IPS DF 4.7 (cell line): ENCODE measurements at regions not wholly inside any gene's neighbourhood (a gene's known extent, or its start where the extent isn't known, plus 50 kb on each side); places are given as distances from the start of the nearest gene placed in this dataset.

Source experiments
- DNase-seq: peaks from one replicate; pipeline ENCODE4 v3.0.0-alpha.2; 2013; ENCODE audit warnings: low spot score; ENCODE audit errors: extremely low read depth

DNA sequence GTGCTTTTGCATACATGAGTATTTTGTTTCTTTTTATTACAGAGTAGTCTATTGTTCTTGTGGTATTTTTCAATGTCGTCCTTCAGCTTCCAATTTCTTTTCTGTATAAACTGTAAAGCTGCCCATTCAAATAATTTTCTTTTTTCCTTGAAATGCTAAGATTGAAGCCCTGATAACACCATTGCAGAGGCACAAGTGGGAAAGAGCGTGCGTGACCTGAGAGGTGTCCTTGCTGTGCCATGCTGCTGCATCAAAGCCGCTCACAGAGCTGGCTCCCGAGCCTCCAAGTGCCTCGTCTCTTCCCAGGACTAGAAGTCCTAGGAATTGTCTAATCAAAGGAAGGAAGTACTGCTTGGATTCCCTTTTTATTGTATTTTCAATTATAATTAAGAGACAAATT lies 101.9 kb upstream of the PFN2 start:
- no peak for DNase-seq

DNA sequence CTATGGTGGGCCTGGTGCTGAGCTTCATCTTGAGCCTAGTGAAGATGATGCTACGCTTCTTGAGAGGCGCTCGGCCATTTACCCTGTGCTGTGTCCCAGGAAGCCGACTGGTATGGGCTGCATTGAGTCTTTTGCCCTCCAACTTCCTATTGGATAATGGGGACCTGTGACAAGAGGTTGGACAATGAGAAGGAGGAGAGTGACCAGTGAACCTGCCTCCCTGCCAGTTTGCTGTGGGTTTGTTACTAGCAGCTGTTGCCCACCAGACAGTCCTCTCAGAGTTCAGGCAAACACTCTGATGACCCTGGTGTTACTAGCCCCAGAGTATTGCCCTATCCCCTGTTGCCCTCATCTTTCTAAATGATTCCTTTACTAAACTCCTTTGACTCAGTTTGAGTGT lies 99.6 kb upstream of the PFN2 start:
- DNase-seq = no peak

- no peak for DNase-seq
Observed at GRCh38 chr3:150069633-150070032, 98.9 kb upstream of the PFN2 start.

DNA sequence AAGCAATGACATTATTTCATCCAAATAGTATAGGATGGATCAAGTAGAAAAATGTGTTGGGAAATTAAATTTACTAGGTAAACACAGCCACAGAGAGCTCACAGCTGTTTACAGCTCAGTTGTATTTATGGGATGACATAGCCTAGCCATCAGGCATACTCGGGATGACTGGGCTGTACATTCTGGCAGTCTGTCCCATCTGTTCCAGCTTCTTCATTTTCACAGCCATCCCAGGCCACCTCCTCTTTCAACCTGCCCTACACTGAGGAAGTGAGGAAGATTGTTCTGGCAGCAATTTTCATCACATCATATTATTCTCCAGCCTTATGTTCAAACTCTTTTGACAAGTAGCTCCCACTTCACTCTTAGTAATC lies 98.4 kb upstream of the PFN2 start:
- no peak for DNase-seq

DNA sequence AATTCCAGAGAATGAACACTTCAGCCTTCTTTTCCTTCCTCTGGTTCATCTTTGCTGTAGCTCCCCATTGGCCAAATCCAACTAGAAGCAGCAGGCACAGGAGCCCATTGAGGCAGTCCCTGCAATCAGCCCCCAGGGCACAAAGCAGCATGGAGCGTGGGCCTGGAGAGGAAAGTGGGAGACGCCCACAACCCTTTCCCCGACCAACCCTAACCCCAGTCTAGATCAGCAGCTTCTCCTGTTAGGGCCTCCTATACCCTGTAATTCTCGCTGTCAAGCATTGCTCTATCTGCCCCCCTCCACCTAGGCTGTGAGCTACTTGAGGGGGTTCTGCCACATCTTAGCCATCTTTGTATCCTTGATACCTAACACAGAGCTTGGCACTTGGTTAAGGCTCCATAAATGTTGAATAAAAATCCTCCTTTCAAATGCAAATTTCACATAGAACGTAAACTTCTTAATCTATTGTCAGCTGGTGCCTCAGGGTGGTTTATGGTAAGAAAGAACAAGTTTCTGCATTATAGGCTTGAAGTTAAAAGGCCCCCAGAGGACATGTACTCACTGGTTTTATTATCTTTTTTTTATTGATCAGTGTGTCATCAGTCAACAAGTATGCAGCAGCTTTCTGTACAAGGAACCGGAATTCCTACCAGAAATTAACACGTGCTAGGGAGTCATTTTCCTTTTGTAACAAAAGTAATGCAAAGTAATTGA lies 97.9 kb upstream of the PFN2 start:
- no peak for DNase-seq

DNA sequence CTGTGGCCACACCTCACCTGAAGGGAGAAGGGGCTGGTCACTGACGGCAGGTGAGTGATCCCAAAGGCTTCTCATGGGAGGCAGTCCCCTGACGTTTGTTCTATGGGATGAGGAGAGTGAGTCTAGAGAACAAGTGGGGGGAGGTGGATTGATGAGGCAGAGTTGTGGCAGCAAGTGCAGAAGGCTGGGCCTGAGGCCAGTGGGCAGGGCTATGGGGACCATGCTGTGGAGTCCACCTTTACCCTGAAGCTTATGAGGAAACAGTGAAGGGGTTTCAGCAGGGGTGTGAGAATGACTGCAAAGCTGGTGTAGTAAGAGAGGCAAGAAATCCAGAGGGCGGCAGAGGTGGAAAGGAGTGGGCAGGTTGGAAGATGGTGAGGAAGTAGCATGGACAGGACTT lies 96.9 kb upstream of the PFN2 start:
- no peak for DNase-seq

GRCh38 chr3:150064971-150065370 lies 94.3 kb upstream of the PFN2 start:
- DNase-seq = no peak

DNA sequence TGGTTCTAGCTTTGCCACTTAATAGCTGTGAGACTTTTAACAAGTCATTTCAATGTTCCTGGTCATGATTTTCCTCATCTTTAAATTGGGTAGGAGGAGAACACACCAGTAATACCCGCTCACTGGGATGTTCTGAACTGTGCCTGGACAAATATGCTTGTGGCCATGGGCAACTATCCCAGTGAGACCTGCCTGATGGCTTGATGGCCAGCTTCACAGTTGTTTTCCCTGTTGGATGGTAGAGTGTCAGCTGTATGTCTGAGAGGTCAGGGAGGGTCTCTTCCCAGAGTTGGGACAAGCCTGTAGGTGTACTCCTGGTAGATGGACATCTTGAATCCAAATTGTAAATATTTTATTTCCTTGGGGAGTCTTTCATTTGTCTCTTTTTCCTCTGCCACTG lies 92.5 kb upstream of the PFN2 start:
- DNase-seq = no peak

DNA sequence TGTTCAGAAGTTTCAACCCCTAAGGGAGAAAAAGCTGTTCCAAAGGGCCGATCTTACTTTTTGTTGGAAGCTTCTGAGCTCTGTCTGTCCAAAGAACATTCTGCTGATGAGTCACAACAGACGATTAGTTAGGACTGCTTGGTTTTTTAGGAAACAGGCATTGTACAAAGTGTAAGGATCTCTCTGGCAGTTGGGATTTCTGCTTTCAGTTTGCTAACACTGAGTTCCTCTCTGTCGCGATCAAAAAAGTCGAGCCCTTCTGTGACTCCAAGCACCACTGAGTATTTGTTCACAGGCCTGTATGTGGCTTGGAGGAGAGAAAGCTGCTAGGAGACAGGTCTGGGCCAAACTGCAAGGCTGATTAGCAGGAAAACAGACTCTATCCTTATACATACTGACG lies 91.8 kb upstream of the PFN2 start:
- DNase-seq = no peak

- no peak for DNase-seq
Observed at GRCh38 chr3:150061288-150062024, 90.8 kb upstream of the PFN2 start.

DNA sequence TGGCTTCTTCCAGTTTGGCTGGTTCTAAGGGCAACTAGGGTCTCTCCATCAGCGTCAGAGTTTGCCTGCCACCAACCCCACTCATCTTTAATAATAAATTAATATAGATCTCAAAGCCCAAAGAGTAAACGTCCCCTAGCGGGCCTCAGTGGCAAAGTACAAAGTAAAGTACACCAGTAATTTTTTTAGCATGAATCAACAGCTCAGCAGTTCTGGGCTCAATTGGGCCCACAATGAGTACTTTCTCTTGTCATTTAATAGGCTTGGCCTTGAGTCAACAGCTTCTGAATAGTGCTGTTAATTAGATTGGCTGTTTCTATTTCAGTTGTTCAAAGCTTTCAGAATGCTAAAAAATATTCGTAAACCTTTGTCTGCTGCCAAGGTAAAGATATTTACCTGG lies 89.0 kb upstream of the PFN2 start:
- DNase-seq = no peak

- DNase-seq = no peak
Observed at GRCh38 chr3:150059241-150059640, 88.5 kb upstream of the PFN2 start.

GRCh38 chr3:150057227-150057626 lies 86.5 kb upstream of the PFN2 start:
- no peak for DNase-seq

DNA sequence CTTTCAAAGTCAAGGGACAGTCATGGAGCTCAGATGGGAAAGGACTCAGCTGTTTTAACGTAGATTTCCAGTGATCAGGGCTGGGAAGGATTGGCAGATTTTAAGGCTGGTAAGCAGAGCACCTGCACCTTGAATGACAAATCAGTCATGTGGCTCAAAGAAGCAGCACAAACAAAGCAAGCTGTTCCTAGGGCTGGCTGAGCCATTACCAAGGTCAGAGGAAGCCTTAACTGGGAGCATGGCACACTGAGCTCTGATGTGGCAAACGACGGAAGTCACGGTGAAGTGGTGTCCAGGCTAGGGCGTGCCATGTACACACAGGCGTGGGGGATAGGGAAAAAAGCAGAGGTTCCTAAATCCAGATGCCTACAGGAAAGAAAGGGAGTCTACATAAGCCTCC lies 84.6 kb upstream of the PFN2 start:
- no peak for DNase-seq

DNA sequence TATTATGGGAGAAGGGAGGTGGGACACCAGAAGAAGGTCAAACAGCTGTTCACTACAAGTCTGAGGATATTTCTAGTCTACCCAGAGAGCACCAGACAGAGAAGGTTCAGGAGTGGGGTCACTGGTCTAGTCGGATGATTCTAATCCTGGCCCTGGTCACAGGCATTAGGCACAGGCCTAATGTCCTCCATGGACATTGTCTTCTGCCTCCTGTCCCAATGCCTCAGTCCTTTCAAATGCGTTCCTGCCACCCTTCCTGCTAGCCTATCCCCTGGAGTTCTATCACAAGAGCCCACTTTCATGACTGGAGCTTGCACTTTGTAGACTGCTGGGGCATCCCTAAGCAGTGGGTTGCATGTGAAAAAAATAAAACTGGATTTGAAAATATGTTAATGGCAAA lies 83.9 kb upstream of the PFN2 start:
- DNase-seq = no peak

GRCh38 chr3:150050510-150050909 lies 79.8 kb upstream of the PFN2 start:
- no peak for DNase-seq

- no peak for DNase-seq
Observed at GRCh38 chr3:150049317-150049716, 78.6 kb upstream of the PFN2 start.

DNA sequence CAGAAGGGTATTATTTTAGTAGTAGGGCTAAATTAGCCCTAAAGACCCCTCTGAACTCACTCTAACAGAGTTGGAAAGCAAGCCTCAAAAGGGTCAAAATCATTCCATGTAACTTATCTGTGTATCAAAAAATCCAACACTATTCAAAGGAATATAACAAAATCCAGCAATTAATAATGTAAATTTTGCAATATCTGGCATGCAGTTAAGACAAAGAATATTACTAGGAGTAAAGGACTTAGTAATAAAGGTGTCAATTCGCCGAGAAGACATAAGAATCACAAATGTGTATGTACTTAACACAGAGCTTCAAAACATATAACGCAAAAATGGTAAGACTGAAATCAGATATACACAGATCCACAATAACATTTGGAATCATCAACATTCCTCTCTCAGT lies 71.2 kb upstream of the PFN2 start:
- no peak for DNase-seq

DNA sequence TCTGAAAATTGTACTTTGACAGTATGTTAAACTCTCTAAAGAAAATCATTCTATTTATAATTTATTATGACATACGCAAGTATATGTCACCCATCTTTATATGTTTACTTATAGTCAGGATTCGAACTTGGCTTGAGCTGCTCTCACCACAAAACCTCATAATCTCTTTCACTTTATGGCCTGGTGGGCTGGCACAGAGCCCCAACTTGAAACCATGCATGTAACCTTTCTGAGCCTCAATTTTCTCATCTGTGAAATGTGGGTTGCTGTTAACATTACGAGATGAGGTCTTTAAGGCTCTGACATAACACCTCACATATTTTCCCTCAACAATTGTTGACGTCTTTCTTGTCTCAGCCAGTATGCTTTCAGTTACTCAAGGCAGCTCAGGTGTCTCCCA lies 69.4 kb upstream of the PFN2 start:
- no peak for DNase-seq

- DNase-seq = no peak
Observed at GRCh38 chr3:150038830-150039229, 68.1 kb upstream of the PFN2 start.

DNA sequence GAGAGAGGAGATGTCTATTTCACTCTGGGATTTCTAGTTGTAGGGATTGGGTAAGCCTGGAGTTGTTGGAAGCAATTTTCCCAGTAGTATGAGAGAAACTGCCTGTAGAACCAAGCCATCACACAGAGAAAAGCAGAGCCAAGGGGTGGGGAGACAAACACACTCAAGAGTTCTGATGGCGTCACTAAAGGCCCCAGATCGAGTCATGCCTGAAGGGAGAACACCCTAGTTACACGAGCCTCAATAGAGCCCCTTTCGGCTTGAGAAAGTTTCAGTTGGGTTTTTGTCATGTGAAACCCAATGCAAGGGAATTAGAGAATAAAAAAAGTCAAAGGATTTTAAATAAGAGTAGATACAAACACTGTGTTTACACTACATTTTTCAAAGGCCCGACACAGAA lies 66.1 kb upstream of the PFN2 start:
- no peak for DNase-seq

DNA sequence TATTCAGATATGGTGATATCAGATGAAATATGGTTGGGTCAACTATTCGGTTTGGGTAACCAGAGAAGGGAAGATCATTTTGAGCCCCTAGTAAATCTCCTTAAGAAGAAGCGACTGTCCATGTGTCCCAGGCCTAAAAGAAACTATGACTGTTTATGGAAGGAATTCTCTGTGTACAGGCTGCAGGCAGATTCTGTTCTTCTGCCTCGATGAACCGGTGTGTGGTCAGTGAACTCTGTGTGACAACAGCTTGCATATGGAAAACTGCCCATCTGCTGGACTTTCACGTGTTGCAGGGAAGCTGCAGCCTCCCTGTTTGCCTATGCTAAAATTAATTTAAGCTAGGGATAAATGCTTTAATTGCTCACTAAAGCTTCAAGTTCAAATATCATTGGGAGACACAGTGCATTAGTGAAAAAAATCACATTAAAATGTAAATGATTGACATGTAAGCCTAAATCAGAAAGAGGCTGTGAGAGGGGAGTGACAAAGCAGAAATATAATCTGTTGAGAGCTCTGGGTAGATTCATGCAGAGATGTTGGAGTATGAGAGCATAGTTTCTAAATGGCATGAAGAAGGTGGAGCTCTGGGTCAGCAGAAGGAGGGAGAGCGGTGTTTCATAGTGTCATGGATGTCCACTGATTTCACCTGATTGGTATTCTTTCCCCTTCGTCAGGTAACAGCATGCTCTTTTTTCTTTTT lies 65.4 kb upstream of the PFN2 start:
- no peak for DNase-seq

DNA sequence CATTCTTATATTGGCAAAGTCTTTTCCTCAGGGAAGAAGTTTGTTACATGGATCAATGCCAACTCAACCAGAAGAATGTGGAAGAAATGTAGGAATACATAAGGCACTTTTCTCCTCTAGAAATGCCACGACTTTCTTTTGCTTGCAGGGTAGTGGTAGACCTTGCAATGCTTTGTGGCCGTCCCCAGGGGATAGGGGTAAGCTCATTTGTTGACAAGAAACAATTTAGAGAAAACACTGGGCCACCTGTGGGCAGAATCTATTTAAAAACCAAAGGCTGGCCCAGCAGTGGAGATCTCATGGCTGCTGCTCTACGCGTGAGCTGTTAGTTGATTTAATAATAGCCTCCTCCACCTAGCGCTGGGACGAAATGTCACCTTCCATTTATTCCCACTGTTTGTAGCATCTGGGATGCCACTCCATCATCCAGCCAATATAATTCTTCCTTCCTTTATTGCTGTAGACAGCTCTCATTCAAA lies 64.6 kb upstream of the PFN2 start:
- no peak for DNase-seq
